K562 (cell line): ENCODE measurements at regions not wholly inside any gene's neighbourhood (a gene's known extent, or its start where the extent isn't known, plus 50 kb on each side); places are given as distances from the start of the nearest gene placed in this dataset.
A peak's percentile ranks its signal among the peaks of the same experiment; 100 is the strongest.

Experiments
- ATAC-seq: fragments of 200-7000 bp; cut with Tn5 transposase; 3 replicates; pipeline ENCODE4 v1.9.1; 2020; ENCODE audit warnings: moderate library complexity
- BruUV-seq: library from RNA; stranded (reverse); fragments of 400-500 nt; replicated peaks from 2 replicates; lab custom pipeline; 2021; lab: Mats Ljungman, UMichigan
- CTCF ChIA-PET: fragments of 300-600 bp; formaldehyde crosslinking; extraction: SDS; loops from one replicate; lab custom pipeline; 2021; ENCODE audit warnings: low intra/inter-chr PET ratio; lab: Yijun Ruan, JAX
- POLR2A ChIA-PET: fragments of 300-600, 350-650 bp; sonication (Branson Sonifier 250); formaldehyde crosslinking; extraction: SDS; loops from one replicate; lab custom pipeline; 2021; ENCODE audit warnings: antibody characterized with exemption, inconsistent platforms; lab: Yijun Ruan, JAX
- DNase-seq, 4 experiments: peaks; one replicate each; pipeline versions ENCODE4 v3.0.0 to v3.0.0-alpha.2; 2011 to 2018; ENCODE audit warnings: low spot score in 3 of 4, mixed read lengths in 3 of 4; ENCODE audit errors: extremely low read depth in 1 of 4
- FAIRE-seq: peaks from 2 replicates; lab custom pipeline; 2011; peaks lifted over from hg19 to GRCh38; lab: Jason Lieb, UNC
- H2AFZ ChIP-seq: 2 replicates; pipeline ENCODE4 v1.6.0; 2011; ENCODE audit warnings: low read depth, low read length, control low read depth, inconsistent platforms
- H3K27ac ChIP-seq: fragments of 200-600 bp; 3 replicates; pipeline ENCODE4 v1.8.0; 2011; ENCODE audit warnings: low read depth, mild to moderate bottlenecking, control low read depth, inconsistent platforms, low read length, moderate library complexity, mixed read lengths; ENCODE audit errors: extremely low read depth
- H3K27me3 ChIP-seq, 2 experiments: fragments of 300-600 bp in 1 of 2; 2 replicates in 1 of 2; 3 replicates in 1 of 2; pipeline versions ENCODE4 v1.6.0 to v1.8.0; 2011; ENCODE audit warnings: inconsistent platforms in 2 of 2, low read length in 2 of 2, mild to moderate bottlenecking in 1 of 2, mixed read lengths in 1 of 2, moderate library complexity in 1 of 2; ENCODE audit not compliant: control insufficient read depth in 2 of 2, insufficient read depth in 2 of 2
- H3K36me3 ChIP-seq: fragments of 300-600 bp; 3 replicates; pipeline ENCODE4 v1.8.0; 2011; ENCODE audit warnings: mild to moderate bottlenecking, low read length, inconsistent platforms; ENCODE audit not compliant: control insufficient read depth, insufficient read depth
- H3K4me1 ChIP-seq, 2 experiments: fragments of 200-600 bp in 1 of 2; replicated peaks in 1 of 2; 2 replicates in 1 of 2; 3 replicates in 1 of 2; pipeline versions ENCODE4 v1.5.1 to v1.8.0; 2011; ENCODE audit warnings: inconsistent platforms in 2 of 2, low read length in 2 of 2, mild to moderate bottlenecking in 1 of 2, mixed read lengths in 1 of 2, moderate library complexity in 1 of 2; ENCODE audit not compliant: control insufficient read depth in 2 of 2, insufficient read depth in 2 of 2
- H3K4me2 ChIP-seq: 2 replicates; pipeline ENCODE4 v1.6.1; 2011; ENCODE audit warnings: low read length, control low read depth, inconsistent platforms, mixed read lengths; ENCODE audit not compliant: insufficient read depth
- H3K4me3 ChIP-seq: fragments of 200-600 bp; sonication (generic), shearing (Covaris generic); 2 replicates; pipeline ENCODE4 v1.5.1; 2016; ENCODE audit warnings: control low read depth, inconsistent platforms
- H3K79me2 ChIP-seq: fragments of 200-600 bp; 3 replicates; pipeline ENCODE4 v1.8.0; 2011; ENCODE audit warnings: low read length, inconsistent platforms; ENCODE audit not compliant: control insufficient read depth, insufficient read depth
- H3K9ac ChIP-seq, 2 experiments: 2 replicates each; pipeline versions ENCODE4 v1.6.0 to v1.6.1; 2011; ENCODE audit warnings: low read depth in 2 of 2, low read length in 2 of 2, control low read depth in 1 of 2, inconsistent platforms in 1 of 2, mild to moderate bottlenecking in 1 of 2, mixed read lengths in 1 of 2; ENCODE audit not compliant: insufficient read depth in 1 of 2
- H3K9me1 ChIP-seq: one replicate; pipeline ENCODE4 v1.6.0; 2011; ENCODE audit warnings: inconsistent platforms, mild to moderate bottlenecking, low read length, moderate library complexity; ENCODE audit not compliant: control insufficient read depth, insufficient read depth
- H3K9me3 ChIP-seq: replicated peaks from 2 replicates; pipeline ENCODE4 v1.5.1; 2011; ENCODE audit warnings: low read depth, low read length, inconsistent platforms; ENCODE audit not compliant: control insufficient read depth, insufficient read depth
- H4K20me1 ChIP-seq: replicated peaks from 2 replicates; pipeline ENCODE4 v1.6.1; 2011; ENCODE audit warnings: low read length, inconsistent platforms, mixed read lengths; ENCODE audit not compliant: control insufficient read depth, insufficient read depth
- FOS ChIP-seq: IDR thresholded peaks from 3 replicates; pipeline ENCODE4 v1.6.1; 2011; ENCODE audit not compliant: insufficient read length; ENCODE audit errors: extremely low read depth
- HEY1 ChIP-seq: fragments of 250-450 bp; sonication (Bioruptor Pico); IDR thresholded peaks from 2 replicates; pipeline ENCODE4 v1.5.0; 2020; ENCODE audit warnings: mild to moderate bottlenecking, moderate library complexity, borderline replicate concordance
- MAFG ChIP-seq: fragments of 450-650 bp; conservative IDR thresholded peaks from 2 replicates; pipeline ENCODE4 v1.6.1; 2016; ENCODE audit warnings: missing genetic modification characterization, missing compliant biosample characterization
- NFE2 ChIP-seq: IDR thresholded peaks from 2 replicates; pipeline ENCODE4 v1.6.1; 2014; ENCODE audit warnings: antibody characterized with exemption, low read depth
- NFE2L1 ChIP-seq: fragments of 450-650 bp; IDR thresholded peaks from 2 replicates; pipeline ENCODE4 v1.6.1; 2016; ENCODE audit warnings: missing genetic modification characterization, low read depth, mild to moderate bottlenecking, missing compliant biosample characterization, moderate library complexity, borderline replicate concordance
- ZNF24 ChIP-seq: fragments of 450-650 bp; IDR thresholded peaks from 2 replicates; pipeline ENCODE4 v1.6.1; 2016
- ZNF3 ChIP-seq: fragments of 250-450 bp; sonication (Bioruptor Pico); IDR thresholded peaks from 2 replicates; pipeline ENCODE4 v1.5.0; 2021; ENCODE audit warnings: mild to moderate bottlenecking, moderate library complexity
- ZNF354B ChIP-seq: fragments of 250-450 bp; sonication (Bioruptor Pico); IDR thresholded peaks from 2 replicates; pipeline ENCODE4 v1.4.0; 2020
- ZNF780A ChIP-seq: fragments of 250-450 bp; sonication (Bioruptor Pico); IDR thresholded peaks from 2 replicates; pipeline ENCODE4 v1.5.0; 2021; ENCODE audit warnings: mild to moderate bottlenecking
- WGBS: fragments of 100-300 bp; shearing (Covaris generic); methylation state at CpG from one replicate; pipeline ENCODE4 v1.1.6; 2016; ENCODE audit warnings: low coverage, mixed read lengths; ENCODE audit not compliant: insufficient coverage; ENCODE audit errors: missing lambda C conversion rate; 5-methylcytosine and 5-hydroxymethylcytosine counted together
- in situ Hi-C: fragments of 300-500 bp; cut with MboI; formaldehyde crosslinking; loops from 4 replicates; pipeline ENCODE4 v1.15.0; 2018; ENCODE audit warnings: inconsistent platforms, mixed read lengths
- intact Hi-C: fragments of 100-400 bp; cut with micrococcal nuclease; formaldehyde crosslinking; loops from 2 replicates; pipeline ENCODE4 v1.14.2; 2022
- TF ChIP-seq, protein P1 (sequence below): fragments of 250-450 bp; sonication (Bioruptor Pico); IDR thresholded peaks from 2 replicates; pipeline ENCODE4 v1.4.0; 2020; ENCODE audit warnings: borderline replicate concordance
- TF ChIP-seq, protein P2 (sequence below): IDR thresholded peaks from 3 replicates; pipeline ENCODE4 v1.6.1; 2011; ENCODE audit warnings: borderline replicate concordance, mild to moderate bottlenecking, moderate library complexity; ENCODE audit not compliant: insufficient read length; ENCODE audit errors: extremely low read depth
- TF ChIP-seq, protein P3 (sequence below): sonication (generic); formaldehyde crosslinking; IDR thresholded peaks from 2 replicates; pipeline ENCODE4 v1.8.0; 2022; ENCODE audit warnings: mild to moderate bottlenecking, low read depth, missing genetic modification reagents

DNA sequence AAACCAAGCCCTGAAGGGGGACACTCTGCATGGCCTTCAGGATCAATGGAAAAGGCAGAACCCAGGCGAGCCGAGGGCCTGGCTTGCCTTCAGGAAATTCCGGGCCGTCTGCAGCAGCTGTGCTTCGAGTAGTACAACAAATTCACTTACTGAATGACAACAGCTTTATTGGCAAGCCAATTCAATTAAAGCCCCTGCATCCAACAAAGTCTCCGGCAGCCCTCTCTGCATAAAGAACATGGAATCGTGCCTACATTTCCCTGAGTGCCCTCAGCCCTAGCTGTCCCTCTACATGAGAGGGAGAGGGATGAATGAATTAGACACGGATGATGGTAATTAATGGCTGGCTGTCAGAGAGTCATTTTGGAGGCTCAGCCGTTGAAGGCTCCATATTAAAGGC lies 189.0 kb downstream of the BCL11A start:
- no peak overlapping the region for H2AFZ ChIP-seq
- in situ Hi-C loops: no loop called here

DNA sequence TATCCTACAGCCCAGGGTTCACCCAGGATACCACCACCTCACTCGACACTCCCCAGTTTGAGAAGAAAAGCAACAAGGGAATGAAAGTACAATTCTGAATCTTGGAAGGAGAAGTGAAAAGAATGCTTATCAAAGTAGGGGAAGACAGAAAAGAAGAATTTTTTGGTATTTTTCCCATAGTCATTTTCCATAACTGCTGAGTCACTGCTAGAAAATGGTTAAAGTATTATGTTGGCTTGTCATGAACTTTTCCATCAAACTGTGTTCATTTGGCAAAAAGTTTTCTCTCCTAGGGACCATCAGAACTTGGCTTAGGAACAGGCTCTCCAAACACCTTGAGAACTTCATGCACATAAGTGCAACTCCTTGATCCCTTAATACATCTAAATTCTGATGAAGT lies 192.0 kb downstream of the BCL11A start:
- no peaks in the 10 kb centered on the region for H3K9me1 ChIP-seq
- H3K79me2 ChIP-seq: no peaks in the 10 kb centered on the region
- in situ Hi-C loops: no loop called here
- H3K9ac ChIP-seq: no peak overlapping the region
- H3K27me3 ChIP-seq: peaks cover 0 to 6% of the 10 kb centered on the region in 2 experiments; a peak in 1 of 5 replicates
- ATAC-seq (no peak), FAIRE-seq (no peak), DNase-seq (no peak)
- H3K9me3 ChIP-seq: no peaks in the 10 kb centered on the region
- no peaks in the 10 kb centered on the region for H3K36me3 ChIP-seq
- 0% methylated on average over 1 of the region's 1 CpG for WGBS
- intact Hi-C loops: no loop called here
- H3K4me2 ChIP-seq: no peak overlapping the region
- ChIA-PET POLR2A (interaction anchor here (0.6 kb wide), 1 partner anchor 1211 kb away, joined by 3 read pairs; no protein-coding TSS in a partner anchor), CTCF (no interaction called here)
- no peak overlapping the region for H3K27ac ChIP-seq
- H3K4me1 ChIP-seq: no peaks in the 10 kb centered on the region
- H2AFZ ChIP-seq: no peak overlapping the region
- BruUV-seq: no TSS peak
- H4K20me1 ChIP-seq: no peaks in the 10 kb centered on the region
- no peak overlapping the region for H3K4me3 ChIP-seq
- TF ChIP-seq MAFG: peak; percentile 82
- no peak for TF ChIP-seq FOS
- TF ChIP-seq ZNF354B (CRISPR knock-in tag): no peak
- peak; percentile 49; the same call in 1 of the 2 replicates for TF ChIP-seq NFE2
- TF ChIP-seq, protein P1, sequence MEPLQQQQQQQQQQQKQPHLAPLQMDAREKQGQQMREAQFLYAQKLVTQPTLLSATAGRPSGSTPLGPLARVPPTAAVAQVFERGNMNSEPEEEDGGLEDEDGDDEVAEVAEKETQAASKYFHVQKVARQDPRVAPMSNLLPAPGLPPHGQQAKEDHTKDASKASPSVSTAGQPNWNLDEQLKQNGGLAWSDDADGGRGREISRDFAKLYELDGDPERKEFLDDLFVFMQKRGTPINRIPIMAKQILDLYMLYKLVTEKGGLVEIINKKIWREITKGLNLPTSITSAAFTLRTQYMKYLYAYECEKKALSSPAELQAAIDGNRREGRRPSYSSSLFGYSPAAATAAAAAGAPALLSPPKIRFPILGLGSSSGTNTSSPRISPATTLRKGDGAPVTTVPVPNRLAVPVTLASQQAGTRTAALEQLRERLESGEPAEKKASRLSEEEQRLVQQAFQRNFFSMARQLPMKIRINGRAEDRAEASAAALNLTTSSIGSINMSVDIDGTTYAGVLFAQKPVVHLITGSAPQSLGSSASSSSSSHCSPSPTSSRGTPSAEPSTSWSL (CRISPR knock-in tag): no peak
- TF ChIP-seq ZNF780A (CRISPR knock-in tag): no peak
- no peak for TF ChIP-seq HEY1 (CRISPR knock-in tag)
- TF ChIP-seq, protein P2, sequence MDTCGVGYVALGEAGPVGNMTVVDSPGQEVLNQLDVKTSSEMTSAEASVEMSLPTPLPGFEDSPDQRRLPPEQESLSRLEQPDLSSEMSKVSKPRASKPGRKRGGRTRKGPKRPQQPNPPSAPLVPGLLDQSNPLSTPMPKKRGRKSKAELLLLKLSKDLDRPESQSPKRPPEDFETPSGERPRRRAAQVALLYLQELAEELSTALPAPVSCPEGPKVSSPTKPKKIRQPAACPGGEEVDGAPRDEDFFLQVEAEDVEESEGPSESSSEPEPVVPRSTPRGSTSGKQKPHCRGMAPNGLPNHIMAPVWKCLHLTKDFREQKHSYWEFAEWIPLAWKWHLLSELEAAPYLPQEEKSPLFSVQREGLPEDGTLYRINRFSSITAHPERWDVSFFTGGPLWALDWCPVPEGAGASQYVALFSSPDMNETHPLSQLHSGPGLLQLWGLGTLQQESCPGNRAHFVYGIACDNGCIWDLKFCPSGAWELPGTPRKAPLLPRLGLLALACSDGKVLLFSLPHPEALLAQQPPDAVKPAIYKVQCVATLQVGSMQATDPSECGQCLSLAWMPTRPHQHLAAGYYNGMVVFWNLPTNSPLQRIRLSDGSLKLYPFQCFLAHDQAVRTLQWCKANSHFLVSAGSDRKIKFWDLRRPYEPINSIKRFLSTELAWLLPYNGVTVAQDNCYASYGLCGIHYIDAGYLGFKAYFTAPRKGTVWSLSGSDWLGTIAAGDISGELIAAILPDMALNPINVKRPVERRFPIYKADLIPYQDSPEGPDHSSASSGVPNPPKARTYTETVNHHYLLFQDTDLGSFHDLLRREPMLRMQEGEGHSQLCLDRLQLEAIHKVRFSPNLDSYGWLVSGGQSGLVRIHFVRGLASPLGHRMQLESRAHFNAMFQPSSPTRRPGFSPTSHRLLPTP: no peak
- TF ChIP-seq, protein P3, sequence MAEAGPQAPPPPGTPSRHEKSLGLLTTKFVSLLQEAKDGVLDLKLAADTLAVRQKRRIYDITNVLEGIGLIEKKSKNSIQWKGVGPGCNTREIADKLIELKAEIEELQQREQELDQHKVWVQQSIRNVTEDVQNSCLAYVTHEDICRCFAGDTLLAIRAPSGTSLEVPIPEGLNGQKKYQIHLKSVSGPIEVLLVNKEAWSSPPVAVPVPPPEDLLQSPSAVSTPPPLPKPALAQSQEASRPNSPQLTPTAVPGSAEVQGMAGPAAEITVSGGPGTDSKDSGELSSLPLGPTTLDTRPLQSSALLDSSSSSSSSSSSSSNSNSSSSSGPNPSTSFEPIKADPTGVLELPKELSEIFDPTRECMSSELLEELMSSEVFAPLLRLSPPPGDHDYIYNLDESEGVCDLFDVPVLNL: no peak
- TF ChIP-seq NFE2L1: peak; percentile 53; the same call in 1 of the 2 replicates
- TF ChIP-seq ZNF24: no peak

More for the DNA sequence above, 189.0 kb downstream of the BCL11A start:
- DNase-seq: no peak
- WGBS: 4% methylated on average over 9 of the region's 9 CpGs
- ATAC-seq: no peak
- CTCF ChIA-PET: no interaction called here
- no peak for TF ChIP-seq ZNF3 (CRISPR knock-in tag)
- no peaks in the 10 kb centered on the region for H3K9me1 ChIP-seq
- no peaks in the 10 kb centered on the region for H3K36me3 ChIP-seq
- peaks cover 0 to 6% of the 10 kb centered on the region in 2 experiments; a peak in 1 of 5 replicates for H3K27me3 ChIP-seq
- H3K4me1 ChIP-seq: no peaks in the 10 kb centered on the region
- H3K9me3 ChIP-seq: no peaks in the 10 kb centered on the region
- no peaks in the 10 kb centered on the region for H4K20me1 ChIP-seq
- H3K4me3 ChIP-seq: no peak overlapping the region
- intact Hi-C loops: no loop called here
- BruUV-seq: no TSS peak
- no peaks in the 10 kb centered on the region for H3K79me2 ChIP-seq
- POLR2A ChIA-PET: no interaction called here
- no peak overlapping the region for H3K4me2 ChIP-seq
- H3K9ac ChIP-seq: no peak overlapping the region
- no peak for FAIRE-seq
- no peak overlapping the region for H3K27ac ChIP-seq
